ENCODE measurements at regions not wholly inside any gene's neighbourhood (a gene's known extent, or its start where the extent isn't known, plus 50 kb on each side); places are given as distances from the start of the nearest gene placed in this dataset.

GRCh38 chr2:238638982-238639628 is 208.8 kb upstream of the TWIST2 start:
- DNase-seq, result no peak

GRCh38 chr2:238640486-238640885 is 207.4 kb upstream of the TWIST2 start:
- DNase-seq, result no peak

- DNase-seq, result no peak
These were observed 204.9 kb upstream of the TWIST2 start for GRCh38 chr2:238642973-238643372.

- DNase-seq, result no peak
These were observed 204.4 kb upstream of the TWIST2 start for GRCh38 chr2:238643400-238643907.

- DNase-seq, result no peak
These were observed 203.5 kb upstream of the TWIST2 start for GRCh38 chr2:238644095-238645081.

- DNase-seq, result no peak
These were observed 202.8 kb upstream of the TWIST2 start for GRCh38 chr2:238645095-238645494.

GRCh38 chr2:238645716-238646115 is 202.2 kb upstream of the TWIST2 start:
- no peak for DNase-seq

GRCh38 chr2:238646281-238646680 is 201.6 kb upstream of the TWIST2 start:
- DNase-seq, result no peak

- no peak for DNase-seq
These were observed 201.1 kb upstream of the TWIST2 start for GRCh38 chr2:238646803-238647202.

- DNase-seq, result no peak
These were observed 198.8 kb upstream of the TWIST2 start for GRCh38 chr2:238649123-238649522.

GRCh38 chr2:238649936-238650518 is 197.9 kb upstream of the TWIST2 start:
- DNase-seq, result no peak

- DNase-seq, result no peak
These were observed 197.3 kb upstream of the TWIST2 start for GRCh38 chr2:238650536-238650935.

- DNase-seq, result no peak
These were observed 196.4 kb upstream of the TWIST2 start for GRCh38 chr2:238651306-238652052.

- DNase-seq, result no peak
These were observed 195.7 kb upstream of the TWIST2 start for GRCh38 chr2:238652053-238652770.

- no peak for DNase-seq
These were observed 195.1 kb upstream of the TWIST2 start for GRCh38 chr2:238652771-238653157.

- DNase-seq, result no peak
These were observed 194.3 kb upstream of the TWIST2 start for GRCh38 chr2:238653431-238654109.

- DNase-seq, result no peak
These were observed 193.2 kb upstream of the TWIST2 start for GRCh38 chr2:238654479-238655197.

- no peak for DNase-seq
These were observed 192.6 kb upstream of the TWIST2 start for GRCh38 chr2:238655198-238655860.

GRCh38 chr2:238655974-238656722 is 191.7 kb upstream of the TWIST2 start:
- DNase-seq, result no peak

Data from CD4-positive, alpha-beta T cell treated with Interleukin-17A for 4 hours (primary cell).